GM12874 (cell line): ENCODE measurements at regions not wholly inside any gene's neighbourhood (a gene's known extent, or its start where the extent isn't known, plus 50 kb on each side); places are given as distances from the start of the nearest gene placed in this dataset.

Experiments used
- TF ChIP-seq, protein P1 (sequence below): IDR thresholded peaks from 2 replicates; pipeline ENCODE4 v1.5.1; 2011; ENCODE audit warnings: low read depth, mild to moderate bottlenecking, control low read depth, low read length, moderate library complexity; ENCODE audit not compliant: insufficient read depth

DNA sequence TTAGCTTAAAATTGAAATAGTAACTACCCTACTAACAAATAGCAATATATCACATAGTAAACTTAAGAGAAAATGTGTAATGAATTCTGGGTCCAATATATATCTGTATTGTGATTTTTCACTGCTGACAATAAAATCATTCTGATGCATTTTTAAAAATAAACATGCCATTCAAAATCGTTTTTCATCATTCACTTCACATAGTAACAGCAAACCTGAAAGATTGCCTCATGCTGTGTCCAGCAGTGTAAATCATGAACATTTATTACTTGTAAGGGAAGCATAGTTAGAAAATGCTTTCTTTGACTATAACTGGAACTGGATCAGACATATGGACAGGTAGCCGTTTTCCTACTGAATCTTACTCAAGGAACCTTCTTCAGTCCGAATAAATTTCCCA, 446.1 kb downstream of the UTRN start:
- TF ChIP-seq, protein P1, sequence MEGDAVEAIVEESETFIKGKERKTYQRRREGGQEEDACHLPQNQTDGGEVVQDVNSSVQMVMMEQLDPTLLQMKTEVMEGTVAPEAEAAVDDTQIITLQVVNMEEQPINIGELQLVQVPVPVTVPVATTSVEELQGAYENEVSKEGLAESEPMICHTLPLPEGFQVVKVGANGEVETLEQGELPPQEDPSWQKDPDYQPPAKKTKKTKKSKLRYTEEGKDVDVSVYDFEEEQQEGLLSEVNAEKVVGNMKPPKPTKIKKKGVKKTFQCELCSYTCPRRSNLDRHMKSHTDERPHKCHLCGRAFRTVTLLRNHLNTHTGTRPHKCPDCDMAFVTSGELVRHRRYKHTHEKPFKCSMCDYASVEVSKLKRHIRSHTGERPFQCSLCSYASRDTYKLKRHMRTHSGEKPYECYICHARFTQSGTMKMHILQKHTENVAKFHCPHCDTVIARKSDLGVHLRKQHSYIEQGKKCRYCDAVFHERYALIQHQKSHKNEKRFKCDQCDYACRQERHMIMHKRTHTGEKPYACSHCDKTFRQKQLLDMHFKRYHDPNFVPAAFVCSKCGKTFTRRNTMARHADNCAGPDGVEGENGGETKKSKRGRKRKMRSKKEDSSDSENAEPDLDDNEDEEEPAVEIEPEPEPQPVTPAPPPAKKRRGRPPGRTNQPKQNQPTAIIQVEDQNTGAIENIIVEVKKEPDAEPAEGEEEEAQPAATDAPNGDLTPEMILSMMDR, result no peak

DNA sequence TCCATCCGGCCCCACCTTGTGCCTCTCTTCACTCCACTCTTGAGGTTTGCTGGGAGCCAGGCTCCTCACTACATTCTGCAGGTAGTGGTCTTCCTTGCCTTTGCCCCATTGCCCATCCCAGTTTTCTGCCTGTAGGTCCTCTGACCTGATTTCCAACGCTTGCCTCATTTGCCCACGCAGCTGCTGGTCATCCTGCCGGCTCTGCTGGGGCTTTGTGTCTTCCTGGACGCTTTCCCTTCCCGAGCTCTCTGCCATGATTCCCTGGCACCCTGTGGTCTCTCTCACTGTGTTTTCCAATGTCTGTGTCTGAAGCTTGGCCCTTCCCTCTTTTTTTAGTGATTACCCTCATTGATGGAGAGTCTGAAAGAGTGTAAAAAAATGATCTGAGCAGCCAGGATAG, 451.6 kb downstream of the UTRN start:
- TF ChIP-seq, protein P1, result no peak

DNA sequence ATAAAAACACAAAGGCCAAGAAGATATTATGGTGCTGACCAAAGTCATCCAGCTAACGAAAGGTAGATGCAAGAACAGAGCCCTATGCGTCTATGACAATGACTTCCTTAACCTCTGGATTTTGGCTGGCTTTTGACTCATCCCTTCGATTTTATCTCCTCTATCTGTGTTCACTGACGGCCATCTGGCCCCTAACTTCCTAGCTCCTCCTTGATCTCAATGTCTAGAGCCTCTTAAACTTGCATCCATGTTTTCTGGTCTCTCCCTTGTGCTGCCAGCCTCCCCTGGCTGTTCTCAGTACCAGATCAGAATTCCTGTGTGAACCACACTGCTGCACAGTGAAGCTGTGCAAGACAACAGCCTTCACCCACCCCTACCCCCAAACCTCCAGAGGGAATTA, 452.9 kb downstream of the UTRN start:
- TF ChIP-seq, protein P1, result no peak

DNA sequence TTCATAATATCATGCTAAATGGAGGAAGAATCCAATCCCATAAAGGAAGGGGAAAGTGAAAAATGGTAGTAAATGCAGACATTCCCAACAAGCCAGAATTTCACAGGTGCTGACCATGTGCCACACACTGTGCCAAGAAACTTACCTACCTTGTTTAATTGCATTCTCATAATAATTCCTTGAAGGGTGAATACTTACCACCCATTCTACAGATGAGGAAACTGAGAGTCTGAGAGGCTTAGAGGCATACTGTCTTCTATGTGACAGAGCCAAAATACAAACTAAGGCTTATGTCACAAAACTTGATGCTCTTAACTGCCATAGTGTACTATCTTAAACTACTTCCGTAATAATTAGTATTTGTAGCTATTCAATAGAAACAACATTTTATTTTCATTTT, 454.7 kb downstream of the UTRN start:
- TF ChIP-seq, protein P1, result no peak

DNA sequence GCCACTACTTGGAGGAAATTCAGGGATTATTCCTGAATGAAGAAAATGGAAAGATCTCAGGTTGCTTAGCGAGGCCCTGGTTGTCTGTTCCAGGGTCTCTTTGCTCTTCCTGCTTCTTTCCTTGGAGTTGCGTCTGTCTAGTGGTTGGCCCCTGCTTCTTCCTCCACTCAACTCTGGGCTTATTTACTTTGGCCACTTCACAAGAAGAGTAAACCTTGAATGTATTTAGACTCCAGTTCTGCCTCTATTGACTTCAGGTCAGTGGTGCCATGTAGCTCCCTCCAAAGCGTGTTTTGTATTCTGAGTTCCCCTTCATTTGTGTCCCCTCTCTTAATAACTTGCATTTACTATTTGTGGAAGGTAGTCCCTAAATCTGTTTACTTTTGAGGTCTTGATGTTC, 456.5 kb downstream of the UTRN start:
- TF ChIP-seq, protein P1, result no peak

DNA sequence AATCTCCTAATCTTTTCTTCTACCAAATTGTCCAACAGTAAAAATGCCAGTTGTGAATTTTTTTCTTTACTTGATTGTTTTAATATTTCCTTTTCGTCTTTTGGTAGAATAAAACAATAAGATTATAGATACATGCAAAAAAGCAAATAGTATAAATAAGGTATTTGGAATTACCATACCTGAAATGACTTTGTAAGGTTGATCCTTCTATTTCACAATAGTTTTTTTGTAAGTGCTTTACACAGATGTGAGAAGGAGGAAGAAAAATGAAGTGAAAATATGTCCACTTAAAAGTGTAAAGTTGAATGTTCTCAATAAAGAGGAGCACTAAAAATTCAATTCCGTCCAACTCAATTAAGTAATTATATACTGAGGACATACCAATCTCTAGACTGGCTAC, 457.6 kb downstream of the UTRN start:
- TF ChIP-seq, protein P1, result no peak

DNA sequence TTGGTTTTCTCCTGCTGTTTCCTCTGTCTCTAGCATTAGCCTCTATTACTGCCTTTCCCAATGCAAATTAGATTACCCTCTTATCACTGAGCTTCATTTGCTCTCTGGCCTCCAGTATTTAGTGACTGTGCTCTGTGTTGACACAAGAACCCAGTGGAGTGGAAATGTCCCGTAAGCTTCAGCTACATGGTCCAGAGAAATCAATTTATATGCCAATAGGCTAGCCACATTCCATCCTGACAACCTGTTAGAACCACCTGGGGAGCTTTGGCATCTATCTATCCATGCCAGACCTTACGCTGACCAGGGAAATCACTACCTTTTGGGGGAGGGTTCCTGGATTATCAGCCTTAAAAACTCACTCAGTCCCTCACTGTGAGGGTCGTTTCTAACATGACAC, 459.6 kb downstream of the UTRN start:
- TF ChIP-seq, protein P1, result no peak

DNA sequence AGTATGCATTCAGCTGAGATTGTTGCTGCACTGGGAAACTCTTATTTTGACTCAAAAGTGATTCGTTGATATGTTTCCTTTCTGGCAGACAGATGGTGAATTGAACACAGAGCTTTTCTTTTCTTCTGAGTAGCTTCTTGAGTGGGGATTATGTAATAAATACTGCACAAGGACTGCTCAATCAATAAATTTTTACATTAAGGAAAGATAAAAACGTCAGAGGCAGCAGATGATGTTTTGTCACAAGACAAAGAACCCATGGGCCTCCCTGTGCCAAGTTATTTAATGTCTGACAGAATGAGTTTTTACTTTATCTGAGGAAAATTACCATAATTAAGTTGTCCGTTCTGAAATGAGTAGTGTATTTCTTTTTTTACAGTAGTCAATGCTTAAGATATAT, 460.3 kb downstream of the UTRN start:
- TF ChIP-seq, protein P1, result no peak
